TTC549 (cell line): ENCODE measurements at regions not wholly inside any gene's neighbourhood (a gene's known extent, or its start where the extent isn't known, plus 50 kb on each side); places are given as distances from the start of the nearest gene placed in this dataset.

Experiments used
- FAIRE-seq: peaks from 2 replicates; lab custom pipeline; 2012; peaks lifted over from hg19 to GRCh38; lab: Jason Lieb, UNC

DNA sequence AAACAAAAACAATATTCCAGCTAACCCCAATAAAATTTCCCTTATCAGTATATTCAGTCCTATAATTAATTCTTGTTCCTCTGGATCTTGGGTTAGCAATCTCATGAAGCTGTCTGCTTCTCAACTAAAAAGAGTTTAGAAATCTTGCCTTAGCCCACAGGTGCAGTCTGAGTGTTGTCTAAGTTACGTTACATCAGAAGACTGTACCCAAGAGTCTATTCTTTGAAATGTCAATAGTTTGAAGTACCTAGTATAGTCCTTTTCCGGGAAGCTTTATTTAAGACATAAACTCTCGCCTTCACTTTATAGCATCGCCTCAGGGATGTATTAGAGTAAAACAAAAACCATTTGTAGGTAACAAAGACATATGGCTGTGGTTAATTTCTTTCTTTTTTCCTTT is 465.1 kb downstream of the FUT8 start:
- no peak for FAIRE-seq

DNA sequence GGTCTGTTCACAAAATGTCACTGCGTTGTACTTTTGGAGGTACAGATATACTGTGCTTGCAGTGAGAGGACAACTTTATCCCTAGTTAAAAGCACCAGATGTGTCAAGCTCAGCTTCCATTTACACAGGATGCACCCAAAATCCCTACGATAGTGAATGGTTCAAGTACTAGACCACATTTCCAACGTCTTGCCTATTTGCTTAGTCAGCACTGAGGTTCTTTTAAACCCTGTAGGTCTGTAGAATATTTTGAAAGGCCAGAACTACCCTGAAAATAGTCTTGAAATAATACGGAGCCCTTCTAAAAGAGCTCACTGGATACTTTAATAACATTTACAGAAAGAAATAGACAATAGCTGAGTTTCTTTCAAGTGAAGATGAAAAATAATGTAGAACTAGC is 466.1 kb downstream of the FUT8 start:
- FAIRE-seq = no peak

DNA sequence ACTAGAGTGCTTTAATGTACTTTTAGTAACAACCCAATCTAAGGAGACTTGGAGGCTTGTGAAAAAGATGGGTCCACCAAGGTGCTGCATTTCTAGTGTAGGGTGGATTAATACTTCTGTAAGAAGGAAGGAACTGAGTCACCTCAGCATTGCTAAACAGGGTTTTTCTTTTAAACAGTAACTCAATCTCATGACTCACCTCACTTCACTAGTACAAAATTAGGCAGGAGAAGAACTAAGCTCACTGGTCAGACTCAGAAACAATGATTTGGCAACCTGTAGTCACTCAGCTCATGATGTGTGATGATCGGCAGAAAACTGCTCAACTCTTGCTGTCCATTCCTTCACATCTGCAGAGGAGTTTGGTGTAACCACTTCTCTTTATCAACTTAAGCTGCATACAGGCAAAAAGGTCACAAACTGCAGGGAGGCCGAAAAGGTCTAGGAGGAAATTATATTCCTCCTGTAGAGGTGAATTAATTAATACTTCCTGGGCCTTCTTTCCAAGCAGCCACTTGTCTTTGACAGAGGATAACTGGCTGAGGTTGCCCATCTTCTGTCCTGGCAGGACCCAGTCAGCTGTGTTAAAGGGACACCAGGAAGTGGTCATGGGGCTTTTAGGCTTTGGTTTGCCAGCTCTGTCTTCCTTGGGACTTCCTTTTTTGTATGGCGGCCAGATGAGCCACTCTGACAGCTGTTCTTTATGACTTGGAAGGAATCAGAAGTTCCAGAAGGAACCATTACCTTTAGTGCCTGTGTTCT is 466.9 kb downstream of the FUT8 start:
- FAIRE-seq = no peak

DNA sequence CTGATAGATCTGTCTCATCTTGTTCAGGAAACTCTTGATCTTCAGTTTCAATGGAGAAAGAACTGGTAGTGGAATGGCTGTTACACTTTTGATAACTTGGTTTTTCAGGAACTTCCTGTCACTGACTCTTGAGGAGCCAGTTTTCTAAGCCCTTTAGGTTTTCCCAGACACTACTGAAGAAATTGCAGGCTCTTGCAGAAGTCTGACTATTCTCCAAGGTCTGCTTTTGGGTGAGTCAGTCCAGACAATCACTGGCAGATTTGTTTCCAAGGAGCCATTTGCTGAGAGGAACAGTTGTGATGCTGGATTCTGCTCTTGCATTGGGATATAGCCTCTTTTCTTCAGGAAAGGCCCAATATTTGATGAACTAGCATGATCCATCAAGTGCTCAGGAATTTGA is 468.0 kb downstream of the FUT8 start:
- no peak for FAIRE-seq

DNA sequence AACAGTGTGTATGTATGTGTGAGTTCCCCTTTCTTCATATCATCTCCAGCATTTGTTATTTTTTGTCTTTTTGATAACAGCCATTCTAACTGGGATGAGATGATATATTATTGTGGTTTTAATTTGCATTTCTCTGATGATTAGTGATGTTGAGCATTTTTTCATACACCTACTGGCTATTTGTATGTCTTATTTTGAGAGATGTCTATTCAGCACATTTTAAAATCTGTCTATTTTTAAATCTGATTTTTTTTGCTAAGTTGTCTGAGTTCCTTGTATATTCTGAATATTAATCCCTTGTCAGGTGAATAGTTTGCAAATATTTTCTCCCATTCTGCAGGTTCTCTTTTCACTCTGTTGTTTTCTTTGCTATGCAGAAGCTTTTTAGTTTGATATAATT is 469.1 kb downstream of the FUT8 start:
- FAIRE-seq = no peak

- FAIRE-seq = no peak
Measured at GRCh38 chr14:65888677-65889076, 476.1 kb downstream of the FUT8 start.

DNA sequence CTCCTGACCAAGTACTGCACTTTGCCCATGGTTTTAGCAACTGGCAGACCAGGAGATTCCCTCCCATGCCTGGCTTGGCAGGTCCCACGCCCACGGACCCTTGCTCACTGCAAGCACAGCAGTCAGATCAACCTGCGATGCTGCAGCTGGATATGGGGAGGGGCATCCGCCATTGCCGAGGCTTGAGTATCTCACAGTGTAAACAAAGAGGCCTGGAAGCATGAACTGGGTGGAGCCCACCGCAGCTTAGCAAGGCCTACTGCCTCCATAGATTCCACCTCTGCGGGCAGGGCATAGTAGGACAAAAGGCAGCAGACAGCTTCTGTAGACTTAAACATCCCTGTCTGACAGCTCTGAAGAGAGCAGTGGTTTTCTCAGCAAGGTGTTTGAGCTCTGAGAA is 479.8 kb downstream of the FUT8 start:
- no peak for FAIRE-seq

- no peak for FAIRE-seq
Measured at GRCh38 chr14:65900164-65900563, 487.6 kb downstream of the FUT8 start.

GRCh38 chr14:65901595-65901994 is 489.1 kb downstream of the FUT8 start:
- FAIRE-seq = no peak

GRCh38 chr14:65904988-65905387 is 492.5 kb downstream of the FUT8 start:
- no peak for FAIRE-seq

- FAIRE-seq = no peak
Measured at GRCh38 chr14:65906344-65906743, 493.8 kb downstream of the FUT8 start.

- no peak for FAIRE-seq
Measured at GRCh38 chr14:65906948-65907347, 494.4 kb downstream of the FUT8 start.

DNA sequence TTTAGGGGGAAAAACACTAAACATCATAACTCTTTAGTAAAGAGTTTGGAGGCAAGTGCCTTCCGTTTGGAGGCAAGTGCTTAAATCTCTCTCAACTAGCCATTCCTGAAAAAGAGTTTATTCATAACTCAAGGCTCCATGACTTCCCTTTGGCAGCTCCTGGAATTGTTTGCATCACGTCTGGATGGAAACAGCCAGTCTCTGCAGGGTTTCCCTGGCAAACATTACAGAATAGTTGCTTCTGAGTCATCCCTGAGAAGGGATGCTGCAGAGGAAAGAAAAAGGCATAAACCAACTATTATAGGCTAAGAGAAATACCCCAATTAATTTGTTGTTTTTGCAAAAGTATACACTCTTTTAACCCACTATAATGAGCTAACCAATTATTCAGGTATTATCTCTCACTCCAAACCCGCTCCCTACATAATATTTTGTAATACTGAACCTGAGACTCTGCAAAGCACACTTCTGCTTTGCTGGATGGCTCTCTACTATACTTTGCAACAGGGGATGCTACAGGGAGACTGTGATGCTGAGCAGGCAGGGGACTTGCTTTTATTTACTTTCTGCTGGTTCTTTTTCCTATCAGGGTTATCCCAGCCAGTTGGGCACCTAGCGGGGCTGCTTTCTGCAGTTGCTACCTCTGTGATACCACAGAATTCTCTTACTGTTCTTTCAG is 497.7 kb downstream of the FUT8 start:
- no peak for FAIRE-seq

DNA sequence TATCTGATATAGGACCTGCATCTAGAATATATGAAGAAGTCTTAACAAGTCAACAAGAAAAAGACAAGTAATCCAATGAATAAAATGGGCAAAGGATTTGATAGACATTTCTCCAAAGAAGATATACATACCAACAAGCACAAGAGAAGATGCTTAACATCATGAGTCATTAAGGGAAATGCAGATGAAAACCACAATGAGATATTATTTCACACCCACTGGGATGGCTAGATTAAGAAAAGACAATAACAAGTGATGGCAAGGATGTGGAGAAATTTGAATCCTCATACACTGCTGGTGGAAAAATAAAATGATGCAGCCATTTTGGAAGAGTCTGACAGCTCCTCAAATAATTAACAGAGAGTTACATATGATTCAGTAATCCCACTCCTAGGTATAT is 502.6 kb downstream of the FUT8 start:
- FAIRE-seq = no peak

DNA sequence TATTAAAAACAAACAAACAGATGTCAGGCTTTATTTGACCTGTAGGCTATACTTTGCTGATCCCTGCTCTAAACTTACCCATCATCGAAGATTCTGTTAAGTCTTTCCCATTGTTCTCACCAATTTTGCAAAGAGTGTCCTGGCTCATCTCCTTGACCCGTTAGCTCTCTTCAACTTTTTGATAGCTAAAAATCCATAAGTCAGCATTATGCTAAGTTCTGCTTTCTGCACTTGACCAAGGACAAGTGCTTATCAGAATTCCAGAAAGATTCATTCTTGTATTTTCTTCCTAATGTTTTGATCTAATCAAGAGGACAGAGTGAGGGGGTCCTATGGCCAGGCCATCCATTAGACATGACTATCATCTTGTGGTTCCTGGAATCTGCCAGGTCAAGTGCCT is 503.5 kb downstream of the FUT8 start:
- no peak for FAIRE-seq

- FAIRE-seq = no peak
Measured at GRCh38 chr14:65920996-65921395, 508.5 kb downstream of the FUT8 start.

DNA sequence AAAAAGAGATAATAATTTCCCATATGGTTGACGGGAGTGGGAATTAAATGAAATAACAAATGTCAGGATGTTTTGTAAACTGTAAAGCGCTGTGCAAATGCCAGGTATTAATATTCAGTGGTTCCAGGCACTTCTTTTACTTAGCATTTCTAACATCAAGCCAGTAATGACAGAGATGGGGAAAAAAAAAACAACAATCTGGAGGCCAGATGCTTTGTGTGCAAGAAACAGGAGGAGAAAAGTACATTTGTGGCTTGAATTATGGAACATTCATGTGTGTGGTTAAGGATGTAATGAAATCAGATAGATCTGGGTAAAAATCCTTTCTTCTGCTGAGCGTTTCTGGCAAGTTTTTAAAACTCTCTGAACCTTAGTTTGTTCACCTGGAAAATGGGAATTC is 509.6 kb downstream of the FUT8 start:
- no peak for FAIRE-seq

DNA sequence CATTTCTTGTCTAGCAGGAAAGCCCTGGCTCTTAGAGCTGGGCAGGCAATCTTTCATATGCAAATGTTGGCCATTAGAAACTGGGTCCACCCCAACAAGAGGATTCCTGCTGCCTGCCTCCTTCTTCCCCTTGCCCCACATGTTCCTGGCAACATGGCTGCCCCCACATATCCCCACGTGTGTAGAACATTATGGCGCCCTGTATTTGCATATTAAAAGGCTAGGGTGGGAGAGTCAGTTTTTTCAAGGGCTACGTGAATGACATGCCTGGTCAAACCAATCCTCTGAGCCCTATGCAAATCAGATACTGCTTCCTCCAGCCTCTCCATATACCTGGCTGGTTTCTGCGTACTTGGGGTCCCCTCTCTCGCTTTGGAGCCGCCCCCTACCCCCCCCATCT is 514.0 kb downstream of the FUT8 start:
- no peak for FAIRE-seq

DNA sequence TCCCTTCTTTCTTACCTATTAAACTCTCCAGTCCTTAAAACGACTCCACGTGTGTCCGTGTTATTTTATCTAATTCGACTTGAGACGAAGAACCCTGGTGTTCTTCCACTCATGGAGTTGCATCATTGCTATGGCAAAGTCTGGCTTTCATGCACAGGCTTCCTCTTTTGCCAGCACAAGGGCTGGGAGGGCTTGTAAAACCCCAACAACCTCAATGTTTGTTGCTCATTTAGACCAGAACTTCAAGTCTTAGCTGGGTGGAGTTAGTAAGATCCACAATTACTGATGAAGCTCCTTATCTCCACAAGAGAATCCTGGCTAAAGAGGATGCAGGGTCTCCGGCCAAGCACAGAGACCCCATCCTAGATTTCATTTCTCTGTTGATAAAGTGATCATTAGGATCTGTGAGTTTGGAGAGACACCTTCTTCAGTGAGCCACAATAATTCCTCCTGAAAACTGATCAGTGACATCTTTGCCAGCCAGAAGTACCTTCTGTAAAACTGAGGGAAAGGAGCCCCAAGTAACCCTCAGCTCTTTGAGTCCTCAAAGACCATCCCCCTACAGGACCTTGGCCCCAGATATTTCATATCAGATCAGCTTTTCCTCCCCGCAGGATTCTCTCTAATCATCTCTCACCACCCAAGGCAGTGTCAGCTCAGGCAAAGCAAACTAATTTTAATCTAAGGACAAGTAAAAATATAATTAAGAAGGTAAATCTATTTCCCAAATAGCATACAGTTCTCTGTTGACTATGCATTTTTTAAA is 514.6 kb downstream of the FUT8 start:
- FAIRE-seq = no peak

DNA sequence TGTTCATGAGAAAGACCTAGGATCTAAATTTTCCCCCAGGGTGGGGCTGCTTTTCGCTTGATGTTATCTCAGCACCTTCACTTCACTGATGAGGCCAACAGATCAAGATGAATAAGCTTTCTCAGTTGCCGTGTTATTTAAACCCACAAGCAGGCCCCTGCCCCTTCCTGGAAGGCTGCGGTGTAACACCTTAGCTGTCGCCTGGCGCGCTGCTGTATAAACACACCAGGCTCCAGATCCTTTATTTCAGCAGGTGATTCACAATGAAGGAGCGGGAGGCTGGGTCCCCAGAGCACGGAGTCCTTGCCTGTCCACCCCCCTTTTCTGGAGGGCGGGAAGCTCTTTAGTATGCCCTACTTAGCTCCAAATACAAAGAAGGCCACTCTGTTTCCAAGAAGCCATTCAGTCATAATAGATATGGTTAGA is 515.4 kb downstream of the FUT8 start:
- no peak for FAIRE-seq

- no peak for FAIRE-seq
Measured at GRCh38 chr14:65928995-65929394, 516.5 kb downstream of the FUT8 start.

DNA sequence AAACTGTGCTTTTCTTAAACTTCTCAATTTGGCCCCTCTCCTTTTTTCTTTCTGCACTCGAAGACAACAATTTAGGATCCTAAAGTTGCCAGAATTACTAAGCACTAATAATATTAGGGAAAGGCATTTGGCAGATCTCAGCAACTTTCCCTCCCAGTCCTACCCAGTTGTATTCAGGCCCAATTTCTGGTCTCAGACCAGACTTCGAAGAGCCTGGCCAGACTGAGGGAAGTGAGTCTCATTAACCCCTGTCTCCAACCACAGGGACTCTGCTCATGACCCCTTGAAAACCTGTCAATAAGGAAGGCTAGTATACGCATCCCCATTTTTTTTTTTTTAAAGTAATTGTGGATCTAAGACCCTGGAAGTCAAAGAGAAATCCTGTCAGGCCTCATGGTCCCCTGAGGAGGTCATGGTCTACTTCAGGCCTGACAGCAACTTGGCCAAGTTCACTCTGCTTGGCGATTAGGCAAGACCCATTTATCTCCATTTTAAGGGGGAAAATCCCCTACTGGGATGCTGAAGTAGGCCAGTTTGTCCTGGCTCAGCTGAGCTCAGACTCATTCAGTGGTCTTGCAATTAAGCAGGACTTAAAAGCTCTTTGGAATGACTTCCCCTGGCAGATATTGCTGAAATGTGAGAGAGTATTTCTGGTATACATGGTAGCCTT is 521.0 kb downstream of the FUT8 start:
- FAIRE-seq = no peak

GRCh38 chr14:65934070-65934435 is 521.5 kb downstream of the FUT8 start:
- FAIRE-seq = no peak
